Lower leg skin (tissue), 4 donors: ENCODE measurements at regions not wholly inside any gene's neighbourhood (a gene's known extent, or its start where the extent isn't known, plus 50 kb on each side); places are given as distances from the start of the nearest gene placed in this dataset.
A peak's percentile ranks its signal among the peaks of the same experiment; 100 is the strongest.
"Not testable (repeated sequence)": the region's sequence is repeated elsewhere in the genome, so short reads cannot be mapped to it uniquely, and the experiment has no call there.

ENCODE experiments used
- DNase-seq, 2 donors: peaks; one replicate each; pipeline ENCODE4 v3.0.0-alpha.2; 2019; ENCODE audit warnings: low spot score in 2 of 2
- H3K4me3 ChIP-seq: fragments of 200-600 bp; sonication (generic); 2 replicates; pipeline ENCODE4 v1.5.1; 2017; ENCODE audit warnings: mild to moderate bottlenecking, low read depth; ENCODE audit not compliant: poor library complexity, severe bottlenecking
- CTCF ChIP-seq, 3 donors: fragments of 450-650 bp; IDR thresholded peaks; one replicate each; pipeline ENCODE4 v1.5.1; 2016; ENCODE audit warnings: antibody characterized with exemption in 3 of 3, mild to moderate bottlenecking in 3 of 3, moderate library complexity in 2 of 3
- POLR2A ChIP-seq, 2 donors: fragments of 450-650 bp; IDR thresholded peaks; one replicate each; pipeline ENCODE4 v1.6.1; 2016 to 2017; ENCODE audit warnings: antibody characterized with exemption in 2 of 2, mild to moderate bottlenecking in 1 of 2, moderate library complexity in 1 of 2
- WGBS, 2 donors: methylation state at CpG; one replicate each; pipeline ENCODE4 v1.1.5; 2018; 5-methylcytosine and 5-hydroxymethylcytosine counted together
- intact Hi-C: fragments of 100-400 bp; cut with DNase I; formaldehyde crosslinking; loops from one replicate; pipeline ENCODE4 v1.15.0; 2023; ENCODE audit warnings: low total_unique reads

DNA sequence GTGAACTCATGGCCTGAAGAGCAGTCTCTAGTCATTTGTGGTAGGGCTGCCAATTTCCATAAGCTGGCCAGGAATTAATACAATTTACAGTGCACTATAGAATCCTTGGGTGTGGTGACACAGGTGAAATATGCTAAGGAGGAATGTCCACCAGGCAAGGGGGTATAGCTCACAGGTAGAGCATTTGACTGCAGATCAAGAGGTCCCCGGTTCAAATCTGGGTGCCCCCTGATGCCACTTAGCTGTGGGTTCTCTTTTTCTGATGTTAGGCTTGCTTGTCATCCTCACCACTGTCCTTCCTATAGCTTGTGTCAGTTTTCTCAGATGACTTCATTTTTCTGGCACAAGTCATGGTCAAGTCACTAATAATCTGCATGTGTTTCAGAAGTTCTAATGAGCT lies 108.7 kb downstream of the ZNF467 start:
- intact Hi-C loops, result no loop called here
- TF ChIP-seq CTCF (IDR thresholded peaks at IDR 0.05) (no peak), POLR2A (IDR thresholded peaks at IDR 0.05) (no peak)
- no peak for DNase-seq
- H3K4me3 ChIP-seq, result no peak overlapping the region
- 53 to 90% methylated on average over 1 of the region's 1 CpG for WGBS, 2 donors

GRCh38 chr7:149664176-149664575 lies 109.2 kb downstream of the ZNF467 start:
- DNase-seq, result no peak
- WGBS, 2 donors, result 75 to 93% methylated on average over 5 of the region's 5 CpGs
- TF ChIP-seq CTCF (IDR thresholded peaks at IDR 0.05), result no peak
- no peak for TF ChIP-seq POLR2A (IDR thresholded peaks at IDR 0.05)
- intact Hi-C loops, result no loop called here
- H3K4me3 ChIP-seq, result no peak overlapping the region

DNA sequence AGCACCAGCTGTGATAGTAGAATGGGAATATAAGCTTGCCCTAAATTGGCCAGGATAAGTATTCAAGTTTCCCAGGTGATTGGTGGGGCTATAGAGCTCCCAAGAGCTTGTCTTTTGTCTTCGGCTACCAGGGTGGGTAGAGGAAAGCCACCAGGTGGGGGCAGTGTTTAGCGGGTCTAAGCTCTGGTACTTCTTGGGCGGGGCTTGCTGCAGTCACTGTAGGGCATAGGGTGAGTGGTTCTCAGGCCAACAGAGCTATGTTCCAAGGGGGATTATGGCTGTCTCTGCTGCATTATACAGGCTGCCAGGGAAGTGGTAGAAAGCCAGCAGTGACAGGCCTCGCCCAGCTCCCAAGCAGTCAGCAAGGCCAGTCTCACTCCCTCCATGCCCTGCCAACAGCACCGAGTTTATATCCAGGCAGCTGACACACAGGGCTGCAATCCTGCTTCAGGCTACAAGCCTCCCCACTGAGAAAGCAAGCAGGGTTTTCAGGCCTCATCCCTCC lies 110.7 kb downstream of the ZNF467 start:
- WGBS, 2 donors, result 35 to 37% methylated on average over 5 of the region's 5 CpGs
- intact Hi-C loops, result no loop called here
- no peak overlapping the region for H3K4me3 ChIP-seq
- peak in 1 of 2 donors; percentile 91 for DNase-seq
- TF ChIP-seq CTCF (IDR thresholded peaks at IDR 0.05), result no peak
- no peak for TF ChIP-seq POLR2A (IDR thresholded peaks at IDR 0.05)

DNA sequence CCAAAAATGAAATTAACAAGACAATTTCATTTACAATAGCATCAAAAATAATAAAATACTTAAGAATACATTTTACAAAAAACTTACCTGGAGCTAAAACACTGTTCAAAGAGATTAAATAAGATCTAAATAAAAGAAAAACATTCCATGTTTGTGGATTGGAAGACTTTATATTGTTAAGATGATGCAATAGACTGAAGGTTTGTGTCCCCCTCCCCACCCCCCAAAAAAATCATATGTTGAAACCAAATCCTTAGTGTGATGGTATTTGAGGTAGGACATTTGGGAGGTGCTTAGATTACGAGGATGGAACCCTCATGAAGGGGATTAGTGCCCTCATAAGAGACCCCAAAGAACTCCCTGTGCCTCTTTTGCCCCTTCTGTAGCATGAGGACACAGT lies 117.6 kb downstream of the ZNF467 start:
- no peak overlapping the region for H3K4me3 ChIP-seq
- TF ChIP-seq POLR2A (IDR thresholded peaks at IDR 0.05) (no peak), CTCF (IDR thresholded peaks at IDR 0.05) (no peak)
- DNase-seq, result no peak
- WGBS, 2 donors, result 65 to 71% methylated on average over 1 of the region's 1 CpG
- intact Hi-C loops, result no loop called here

DNA sequence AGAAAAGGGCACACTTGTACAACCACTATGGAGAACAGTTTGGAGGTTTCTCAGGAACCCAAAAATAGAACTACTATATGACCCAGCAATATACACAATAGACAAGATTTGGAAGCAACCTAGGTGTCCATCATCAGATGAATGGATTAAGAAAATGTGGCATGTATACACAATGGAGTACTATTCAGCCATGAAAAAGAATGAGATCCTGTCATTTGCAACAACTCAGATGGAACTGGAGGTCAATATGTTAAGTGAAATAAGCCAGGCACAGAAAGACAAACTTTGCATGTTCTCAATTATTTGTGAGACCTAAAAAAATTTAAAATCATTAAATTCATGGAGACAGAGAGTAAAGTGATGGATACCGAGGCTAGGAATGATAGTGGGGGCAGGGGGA lies 118.8 kb downstream of the ZNF467 start:
- 39 to 64% methylated on average over 1 of the region's 1 CpG for WGBS, 2 donors
- no peak overlapping the region for H3K4me3 ChIP-seq
- intact Hi-C loops, result no loop called here
- DNase-seq, result no peak
- TF ChIP-seq POLR2A (IDR thresholded peaks at IDR 0.05) (no peak), CTCF (IDR thresholded peaks at IDR 0.05) (no peak)

DNA sequence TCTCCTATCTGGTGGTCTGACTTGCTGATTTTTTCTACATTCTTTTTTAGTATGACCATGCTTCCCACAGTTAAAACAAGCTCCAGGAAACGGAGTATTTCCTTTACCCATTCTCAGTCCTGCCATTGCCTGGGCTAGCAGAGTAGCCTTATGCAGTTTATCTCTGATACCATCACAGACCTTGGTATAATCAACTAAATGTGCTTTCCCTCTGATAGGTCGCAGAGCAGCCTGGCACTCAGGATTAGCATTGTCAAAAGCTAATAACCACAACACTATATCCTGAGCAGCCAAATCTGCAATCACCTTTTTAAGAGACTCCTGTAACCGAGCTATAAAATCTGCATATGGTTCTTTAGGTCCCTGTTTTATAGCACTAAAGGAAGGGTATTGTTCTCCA lies 123.2 kb downstream of the ZNF467 start:
- H3K4me3 ChIP-seq, DNase-seq, intact Hi-C loops: not testable (repeated sequence)
- 48 to 57% methylated on average over 3 of the region's 3 CpGs for WGBS, 2 donors
